C4-2B (cell line): ENCODE measurements at regions not wholly inside any gene's neighbourhood (a gene's known extent, or its start where the extent isn't known, plus 50 kb on each side); places are given as distances from the start of the nearest gene placed in this dataset.

Experiments
- CTCF ChIP-seq: fragments of 450-650 bp; conservative IDR thresholded peaks from 2 replicates; pipeline ENCODE4 v1.5.1; 2017; ENCODE audit warnings: mild to moderate bottlenecking
- ZFX ChIP-seq: fragments of 450-650 bp; IDR thresholded peaks from 2 replicates; pipeline ENCODE4 v1.6.1; 2017

DNA sequence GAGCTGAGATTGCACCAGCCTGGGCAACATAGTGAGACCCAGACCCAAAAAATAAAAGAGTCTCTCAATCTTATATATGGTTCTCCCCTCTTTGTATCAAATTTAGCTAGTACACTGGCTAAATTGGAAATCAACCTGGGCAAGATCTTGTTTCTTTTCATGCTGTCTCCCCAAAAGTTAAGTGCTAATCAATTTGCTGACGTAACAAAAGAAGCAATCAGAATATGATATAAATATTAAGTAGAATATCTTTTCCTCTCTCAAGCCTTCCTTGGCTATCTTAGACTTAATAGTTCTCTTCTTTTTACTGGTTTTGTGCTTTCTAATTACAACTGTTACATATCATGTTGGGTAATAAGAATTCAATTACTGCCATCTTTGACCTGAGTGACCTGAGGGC, 258.9 kb downstream of the KCNRG start:
- TF ChIP-seq CTCF: no peak
- no peak for TF ChIP-seq ZFX
